ENCODE measurements at regions not wholly inside any gene's neighbourhood (a gene's known extent, or its start where the extent isn't known, plus 50 kb on each side); places are given as distances from the start of the nearest gene placed in this dataset.

DNA sequence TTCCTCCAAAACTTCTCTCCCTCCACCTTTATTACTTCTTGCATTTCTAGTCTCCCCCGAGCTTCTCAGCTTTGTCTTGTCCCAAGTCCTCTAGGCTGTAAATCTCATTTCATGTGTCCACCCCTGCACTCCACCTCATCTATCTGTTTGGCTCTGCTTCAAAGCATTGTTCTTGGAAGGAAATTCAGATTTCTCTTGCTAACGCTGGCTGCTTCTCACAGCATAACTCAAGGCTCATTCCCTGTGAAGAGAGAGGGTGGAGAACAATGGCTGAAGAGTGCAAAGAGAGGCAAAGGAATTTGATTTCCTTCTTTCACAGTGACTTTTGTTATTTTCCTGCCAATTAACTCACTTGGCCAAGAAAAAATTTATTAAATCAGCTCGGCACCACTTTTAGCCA is 476.5 kb downstream of the TMEM114 start:
- no peak for DNase-seq (ENCODE audit: extremely low spot score, unreplicated experiment)
- Mint-ChIP-seq H3K4me1 (ENCODE audit: unreplicated experiment) (no peaks in the 10 kb centered on the region), H3K27me3 (no peaks in the 10 kb centered on the region), H3K36me3 (no peaks in the 10 kb centered on the region), H3K27ac (no peak overlapping the region), H3K4me3 (no peak overlapping the region), H3K9me3 (peaks cover 14% of the 10 kb centered on the region)
- TF ChIP-seq, protein P1, sequence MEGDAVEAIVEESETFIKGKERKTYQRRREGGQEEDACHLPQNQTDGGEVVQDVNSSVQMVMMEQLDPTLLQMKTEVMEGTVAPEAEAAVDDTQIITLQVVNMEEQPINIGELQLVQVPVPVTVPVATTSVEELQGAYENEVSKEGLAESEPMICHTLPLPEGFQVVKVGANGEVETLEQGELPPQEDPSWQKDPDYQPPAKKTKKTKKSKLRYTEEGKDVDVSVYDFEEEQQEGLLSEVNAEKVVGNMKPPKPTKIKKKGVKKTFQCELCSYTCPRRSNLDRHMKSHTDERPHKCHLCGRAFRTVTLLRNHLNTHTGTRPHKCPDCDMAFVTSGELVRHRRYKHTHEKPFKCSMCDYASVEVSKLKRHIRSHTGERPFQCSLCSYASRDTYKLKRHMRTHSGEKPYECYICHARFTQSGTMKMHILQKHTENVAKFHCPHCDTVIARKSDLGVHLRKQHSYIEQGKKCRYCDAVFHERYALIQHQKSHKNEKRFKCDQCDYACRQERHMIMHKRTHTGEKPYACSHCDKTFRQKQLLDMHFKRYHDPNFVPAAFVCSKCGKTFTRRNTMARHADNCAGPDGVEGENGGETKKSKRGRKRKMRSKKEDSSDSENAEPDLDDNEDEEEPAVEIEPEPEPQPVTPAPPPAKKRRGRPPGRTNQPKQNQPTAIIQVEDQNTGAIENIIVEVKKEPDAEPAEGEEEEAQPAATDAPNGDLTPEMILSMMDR (conservative IDR thresholded peaks at IDR 0.05): no peak

DNA sequence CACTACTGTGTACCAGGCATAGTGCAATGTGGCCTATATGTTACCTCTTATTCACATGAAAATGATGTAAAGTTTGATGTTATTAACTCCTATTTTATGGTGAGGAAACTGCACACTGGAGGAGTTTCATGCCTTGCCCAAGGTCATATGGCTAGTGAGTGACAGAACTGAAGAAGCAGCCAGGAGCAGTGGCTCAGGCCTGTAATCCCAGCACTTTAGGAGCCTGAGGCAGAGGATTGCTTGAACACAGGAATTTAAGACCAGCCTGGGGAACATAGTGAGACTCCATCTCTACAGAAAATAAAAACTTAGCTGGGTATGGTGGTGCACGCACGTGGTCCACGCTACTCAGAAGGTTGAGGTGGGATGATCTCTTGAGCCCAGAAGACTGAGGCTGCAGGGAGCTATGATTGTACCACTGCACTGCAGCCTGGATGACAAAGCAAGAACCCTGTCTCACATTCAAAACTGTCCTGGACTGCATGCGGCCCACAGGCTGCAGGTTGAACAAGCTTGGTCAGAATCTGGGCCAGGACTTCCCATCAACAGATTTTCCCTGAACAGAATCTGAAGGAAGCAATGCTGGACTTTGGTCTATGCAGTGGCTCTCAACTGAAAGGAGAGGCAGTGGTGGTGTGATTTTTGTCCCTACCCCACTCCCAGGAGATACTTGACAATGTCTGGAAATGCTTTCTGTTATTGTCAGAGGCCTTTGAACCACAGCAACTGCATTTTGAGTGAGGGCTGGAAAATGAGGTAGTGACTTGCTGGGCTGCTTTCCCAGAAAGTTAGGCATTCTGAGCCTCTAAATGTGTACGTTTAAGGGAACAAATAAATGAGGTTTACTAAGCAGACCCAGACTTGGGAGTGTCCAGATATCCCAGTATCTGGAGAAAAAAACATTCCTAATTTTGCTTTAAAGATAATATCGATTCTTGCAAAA is 479.5 kb downstream of the TMEM114 start:
- Mint-ChIP-seq H3K4me3 (no peak overlapping the region), H3K4me1 (ENCODE audit: unreplicated experiment) (no peaks in the 10 kb centered on the region), H3K27me3 (peaks cover 4% of the 10 kb centered on the region), H3K9me3 (peaks cover 14% of the 10 kb centered on the region), H3K36me3 (no peaks in the 10 kb centered on the region), H3K27ac (no peak overlapping the region)
- TF ChIP-seq, protein P1 (conservative IDR thresholded peaks at IDR 0.05): no peak
- DNase-seq (ENCODE audit: extremely low spot score, unreplicated experiment): no peak

DNA sequence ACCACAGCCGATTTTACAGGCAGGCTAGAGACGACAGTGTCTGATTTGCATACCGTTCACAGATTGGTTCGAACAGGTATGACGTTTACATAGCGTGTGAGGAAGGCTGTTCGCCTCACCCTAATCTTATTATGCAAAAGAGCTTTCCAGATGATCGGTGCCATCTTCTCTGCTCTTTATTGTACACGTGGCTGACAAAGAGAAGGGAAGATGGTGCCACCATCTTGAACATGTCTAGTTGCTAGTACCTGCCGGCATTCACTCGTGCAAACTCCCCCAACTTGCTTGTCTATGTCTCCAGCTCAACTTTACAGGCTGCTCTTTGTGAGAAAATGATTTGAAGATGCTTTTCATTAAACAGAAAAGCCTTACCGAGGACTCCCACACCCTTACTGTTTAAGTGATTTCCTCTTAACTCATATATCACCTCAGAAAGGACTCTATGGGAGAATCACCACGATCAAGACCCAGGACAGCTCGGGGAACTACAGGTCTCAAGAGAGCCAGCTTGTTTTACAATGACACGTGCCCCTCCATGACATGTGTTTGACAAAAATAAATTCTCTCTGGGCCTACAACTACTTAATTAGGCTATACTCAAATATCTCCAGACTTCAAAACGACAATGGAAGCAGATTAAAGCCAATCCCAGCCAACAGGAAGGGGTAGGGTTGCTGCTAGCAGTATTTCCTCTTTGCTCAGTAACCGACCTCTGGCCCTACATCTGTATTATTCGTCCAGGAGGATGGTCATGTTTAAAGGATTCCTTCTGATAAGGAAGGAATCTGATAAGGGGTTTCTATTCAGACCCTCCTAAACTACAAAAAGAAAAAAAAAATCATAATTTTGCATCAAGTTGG is 480.6 kb downstream of the TMEM114 start:
- no peaks in the 10 kb centered on the region for H3K4me1 Mint-ChIP-seq (ENCODE audit: unreplicated experiment)
- H3K27ac Mint-ChIP-seq: no peak overlapping the region
- H3K4me3 Mint-ChIP-seq: no peak overlapping the region
- TF ChIP-seq, protein P1 (conservative IDR thresholded peaks at IDR 0.05): no peak
- H3K36me3 Mint-ChIP-seq: no peaks in the 10 kb centered on the region
- H3K27me3 Mint-ChIP-seq: peaks cover 9% of the 10 kb centered on the region
- peaks cover 14% of the 10 kb centered on the region for H3K9me3 Mint-ChIP-seq
- DNase-seq (ENCODE audit: extremely low spot score, unreplicated experiment): no peak

DNA sequence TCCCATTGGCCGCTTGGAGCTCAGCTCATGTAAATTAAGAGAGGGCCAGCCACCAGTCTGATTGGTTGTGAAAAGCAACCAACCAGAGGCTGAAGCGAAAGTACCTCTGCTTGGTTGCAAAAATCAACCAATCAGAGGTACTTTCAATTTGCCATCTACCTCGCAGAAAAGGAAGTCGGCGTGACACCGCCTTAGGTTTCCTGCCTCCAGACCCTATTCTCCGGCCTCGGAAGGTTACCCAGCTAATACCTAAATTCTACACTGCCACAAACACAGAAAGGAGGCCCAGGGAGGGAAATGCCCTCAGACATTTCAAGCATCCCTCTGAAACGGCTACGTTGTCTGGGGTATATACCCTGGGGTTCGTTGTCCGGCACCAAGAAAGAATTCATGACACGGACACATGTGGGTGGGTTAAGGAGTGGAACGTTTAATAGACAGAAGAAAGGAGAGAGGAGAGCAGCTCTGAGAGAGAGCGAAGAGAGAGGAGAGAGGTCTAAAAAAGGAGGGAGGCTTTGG is 481.3 kb downstream of the TMEM114 start:
- Mint-ChIP-seq H3K27ac (no peak overlapping the region), H3K36me3 (no peaks in the 10 kb centered on the region), H3K27me3 (peaks cover 10% of the 10 kb centered on the region), H3K4me1 (ENCODE audit: unreplicated experiment) (no peaks in the 10 kb centered on the region), H3K4me3 (no peak overlapping the region), H3K9me3 (peaks cover 14% of the 10 kb centered on the region)
- DNase-seq (ENCODE audit: extremely low spot score, unreplicated experiment): no peak
- TF ChIP-seq, protein P1 (conservative IDR thresholded peaks at IDR 0.05): no peak

DNA sequence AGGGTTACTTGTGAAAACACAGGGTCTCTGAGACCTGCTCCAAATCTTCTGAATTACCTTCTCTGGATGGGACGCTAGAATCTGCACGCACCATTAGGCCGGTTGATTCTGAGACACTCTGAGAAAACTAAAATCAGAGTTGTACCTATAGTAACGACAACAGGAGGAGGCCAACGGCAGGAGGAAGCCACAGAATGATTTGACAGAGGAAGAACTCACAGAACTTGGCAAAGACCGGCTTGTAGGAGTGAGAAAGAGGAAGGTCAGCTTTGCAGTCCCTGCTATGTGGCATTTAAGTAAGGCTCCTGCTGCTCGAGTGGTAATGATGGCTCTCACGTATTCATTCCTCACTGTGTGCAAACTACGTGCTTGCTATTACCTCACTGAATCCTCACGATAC is 483.0 kb downstream of the TMEM114 start:
- H3K36me3 Mint-ChIP-seq: no peaks in the 10 kb centered on the region
- no peak overlapping the region for H3K4me3 Mint-ChIP-seq
- H3K27me3 Mint-ChIP-seq: peaks cover 10% of the 10 kb centered on the region
- H3K9me3 Mint-ChIP-seq: no peaks in the 10 kb centered on the region
- DNase-seq (ENCODE audit: extremely low spot score, unreplicated experiment): no peak
- no peaks in the 10 kb centered on the region for H3K4me1 Mint-ChIP-seq (ENCODE audit: unreplicated experiment)
- TF ChIP-seq, protein P1 (conservative IDR thresholded peaks at IDR 0.05): no peak
- no peak overlapping the region for H3K27ac Mint-ChIP-seq
